Bronchial epithelial cell (primary cell): ENCODE measurements at regions not wholly inside any gene's neighbourhood (a gene's known extent, or its start where the extent isn't known, plus 50 kb on each side); places are given as distances from the start of the nearest gene placed in this dataset.

Experiments
- DNase-seq: peaks from one replicate; pipeline ENCODE4 v3.0.0-alpha.2; 2010; ENCODE audit warnings: low read depth
- FAIRE-seq: peaks from 2 replicates; lab custom pipeline; 2011; peaks lifted over from hg19 to GRCh38; lab: Jason Lieb, UNC
- H3K27me3 ChIP-seq: 2 replicates; pipeline ENCODE4 v1.5.1; 2011; ENCODE audit warnings: low read length; ENCODE audit not compliant: control insufficient read depth, insufficient read depth
- H3K36me3 ChIP-seq: 2 replicates; pipeline ENCODE4 v1.5.1; 2011; ENCODE audit warnings: low read length; ENCODE audit not compliant: control insufficient read depth, insufficient read depth
- H3K4me3 ChIP-seq: 2 replicates; pipeline ENCODE4 v1.5.1; 2011; ENCODE audit warnings: mild to moderate bottlenecking, low read depth, low read length, control low read depth
- CTCF ChIP-seq: IDR thresholded peaks from 2 replicates; pipeline ENCODE4 v1.5.1; 2011; ENCODE audit warnings: mild to moderate bottlenecking, moderate library complexity, low read length, control low read depth, inconsistent platforms; ENCODE audit not compliant: insufficient read depth, severe bottlenecking

GRCh38 chr15:46861796-46862195, 855.5 kb upstream of the SEMA6D start:
- no peak for DNase-seq
- FAIRE-seq = no peak

GRCh38 chr15:46865155-46865554, 852.1 kb upstream of the SEMA6D start:
- H3K4me3 ChIP-seq = no peak overlapping the region
- no peaks in the 10 kb centered on the region for H3K36me3 ChIP-seq
- no peak for FAIRE-seq
- TF ChIP-seq CTCF = no peak
- H3K27me3 ChIP-seq = no peaks in the 10 kb centered on the region
- no peak for DNase-seq

More at GRCh38 chr15:46861796-46862195, 855.5 kb upstream of the SEMA6D start:
- H3K27me3 ChIP-seq = no peaks in the 10 kb centered on the region
- no peaks in the 10 kb centered on the region for H3K36me3 ChIP-seq
- TF ChIP-seq CTCF = no peak
- H3K4me3 ChIP-seq = no peak overlapping the region

- Histone ChIP-seq H3K4me3 (no peak overlapping the region), H3K27me3 (no peaks in the 10 kb centered on the region), H3K36me3 (no peaks in the 10 kb centered on the region)
- DNase-seq (no peak), FAIRE-seq (no peak)
- TF ChIP-seq CTCF = no peak
Observed at GRCh38 chr15:46872286-46872980, 844.9 kb upstream of the SEMA6D start.

- FAIRE-seq = no peak
- DNase-seq = no peak
- TF ChIP-seq CTCF = no peak
- Histone ChIP-seq H3K27me3 (no peaks in the 10 kb centered on the region), H3K36me3 (no peaks in the 10 kb centered on the region), H3K4me3 (no peak overlapping the region)
Observed at GRCh38 chr15:46872981-46873330, 844.3 kb upstream of the SEMA6D start.

- no peak for TF ChIP-seq CTCF
- no peaks in the 10 kb centered on the region for H3K27me3 ChIP-seq
- no peaks in the 10 kb centered on the region for H3K36me3 ChIP-seq
- FAIRE-seq (no peak), DNase-seq (no peak)
- H3K4me3 ChIP-seq = no peak overlapping the region
Observed at GRCh38 chr15:46879032-46879770, 838.1 kb upstream of the SEMA6D start.
